Right ventricle myocardium superior (tissue), 1 donor: ENCODE measurements at regions not wholly inside any gene's neighbourhood (a gene's known extent, or its start where the extent isn't known, plus 50 kb on each side); places are given as distances from the start of the nearest gene placed in this dataset.

Source experiments
- ATAC-seq: fragments of 200-7000 bp; cut with Tn5 transposase; one replicate; pipeline ENCODE4 v1.9.1; 2020; ENCODE audit warnings: mild to moderate bottlenecking; ENCODE audit not compliant: poor library complexity
- DNase-seq: peaks from one replicate; pipeline ENCODE4 v3.0.0-alpha.2; 2020
- intact Hi-C: fragments of 100-400 bp; cut with DNase I; formaldehyde crosslinking; loops from one replicate; pipeline ENCODE4 v1.11.2; 2022
- donor health status: DM: no; HTN: yes; CAD: no; lungs with severe emphysema.

- peak; percentile 22 for DNase-seq
- intact Hi-C loops, result no loop called here
- no peak for ATAC-seq
Measured at GRCh38 chr14:104345621-104346462, 207.5 kb downstream of the KIF26A start.

GRCh38 chr14:104346608-104347007, 208.2 kb downstream of the KIF26A start:
- ATAC-seq (no peak), DNase-seq (no peak)
- intact Hi-C loops, result no loop called here

DNA sequence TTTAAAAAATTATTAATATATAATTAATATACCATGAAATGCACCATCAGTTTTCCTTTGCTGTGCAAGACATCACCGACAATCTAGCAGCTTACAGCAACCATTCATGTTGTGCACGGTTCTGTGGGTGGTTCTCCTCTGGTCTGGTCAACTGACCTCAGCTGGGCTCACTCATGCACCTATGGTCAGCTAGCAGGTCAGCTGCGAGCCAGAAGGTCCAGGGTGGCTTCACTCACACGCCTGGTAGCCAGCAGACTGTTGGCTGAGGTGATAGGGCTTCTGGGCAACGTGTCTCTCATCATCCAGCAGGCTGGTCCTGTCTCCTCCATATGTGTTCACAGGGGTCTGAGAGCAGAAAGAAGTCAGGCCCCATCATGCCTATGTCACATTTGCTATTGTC, 210.4 kb downstream of the KIF26A start:
- no peak for ATAC-seq
- no peak for DNase-seq
- intact Hi-C loops, result no loop called here

DNA sequence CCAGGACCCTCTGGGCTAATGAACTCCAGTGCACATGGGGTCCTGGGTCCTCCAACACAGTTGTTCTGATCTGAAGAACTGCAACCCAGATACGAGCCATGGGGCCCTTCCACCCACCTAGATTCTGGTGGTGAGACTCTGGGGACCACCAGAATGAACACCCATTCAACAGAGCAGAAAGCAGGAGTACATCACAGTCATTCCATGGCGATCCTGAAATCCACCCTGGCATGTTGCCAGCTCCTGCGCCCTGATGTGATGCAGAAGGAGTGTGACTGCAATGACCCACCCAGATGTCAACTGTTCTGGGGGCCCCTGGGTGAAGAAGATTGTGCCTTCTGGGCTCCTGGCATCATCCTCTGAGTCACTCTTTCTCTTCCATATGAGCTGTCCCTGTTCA, 211.6 kb downstream of the KIF26A start:
- ATAC-seq (no peak), DNase-seq (peak; percentile 28)
- intact Hi-C loops, result no loop called here

DNA sequence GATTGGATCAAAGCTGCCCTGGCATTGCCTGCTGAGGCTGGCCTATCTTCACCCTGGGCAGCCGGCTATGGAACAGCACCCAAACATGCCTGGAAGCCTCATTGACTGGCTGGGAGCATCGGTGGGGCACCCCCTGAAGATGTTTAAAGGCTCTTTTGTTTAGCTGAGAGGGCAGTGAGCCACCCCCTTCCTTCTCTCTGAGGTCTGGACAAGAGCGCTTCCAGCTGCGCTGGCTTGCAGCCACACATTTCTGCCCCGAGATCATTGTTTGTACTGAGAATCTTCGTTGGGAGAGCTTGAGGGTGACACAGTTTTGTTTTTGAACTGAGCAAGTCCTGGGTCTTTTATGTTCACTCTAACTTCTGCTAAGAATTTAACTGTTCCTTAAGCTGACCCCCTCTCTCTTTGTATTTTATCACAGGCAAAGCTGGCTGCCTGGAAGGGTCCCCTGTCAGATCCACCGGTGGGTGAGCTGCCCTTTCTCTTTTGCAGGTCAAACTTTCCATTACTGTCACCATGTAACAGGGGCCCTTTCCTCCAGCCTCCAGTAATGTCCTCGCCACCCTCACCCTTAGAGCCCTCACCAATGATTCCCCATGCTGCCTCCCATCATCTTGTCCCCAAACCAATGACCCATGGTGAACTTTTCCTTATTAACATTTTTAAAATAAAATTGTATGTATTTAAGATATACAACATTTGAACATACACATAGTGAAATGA, 212.2 kb downstream of the KIF26A start:
- intact Hi-C loops, result no loop called here
- no peak for ATAC-seq
- DNase-seq, result peak; percentile 40

DNA sequence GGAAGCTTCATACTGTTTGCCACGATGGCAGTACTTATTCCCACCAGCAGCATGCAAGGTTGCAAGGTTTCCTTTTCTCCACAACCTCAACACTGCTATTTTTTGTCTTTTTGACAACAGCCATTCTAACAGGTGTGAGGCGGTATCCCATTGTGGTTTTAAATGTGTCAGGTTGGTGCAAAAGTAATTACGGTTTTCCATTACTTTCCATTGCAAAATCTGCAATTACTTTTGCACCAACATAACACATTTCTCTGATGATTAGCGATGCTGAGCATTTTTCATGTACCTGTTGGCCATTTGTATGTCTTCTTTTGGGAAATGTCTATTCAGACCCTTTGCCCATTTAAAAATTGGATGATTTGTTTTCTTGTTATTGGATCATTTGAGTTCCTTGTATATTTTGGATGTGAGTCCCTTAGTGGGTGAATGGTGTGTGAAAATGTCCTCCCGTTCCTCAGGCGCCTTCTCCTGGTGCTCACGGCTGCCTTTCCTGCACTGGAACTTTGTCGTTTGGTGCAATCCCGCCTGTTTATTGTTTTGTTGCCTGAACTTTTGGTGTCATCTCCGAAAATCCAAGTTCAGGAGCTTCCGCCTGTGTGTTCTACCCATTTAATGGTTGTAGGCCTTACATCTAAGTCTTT, 213.6 kb downstream of the KIF26A start:
- no peak for DNase-seq
- intact Hi-C loops, result no loop called here
- no peak for ATAC-seq

DNA sequence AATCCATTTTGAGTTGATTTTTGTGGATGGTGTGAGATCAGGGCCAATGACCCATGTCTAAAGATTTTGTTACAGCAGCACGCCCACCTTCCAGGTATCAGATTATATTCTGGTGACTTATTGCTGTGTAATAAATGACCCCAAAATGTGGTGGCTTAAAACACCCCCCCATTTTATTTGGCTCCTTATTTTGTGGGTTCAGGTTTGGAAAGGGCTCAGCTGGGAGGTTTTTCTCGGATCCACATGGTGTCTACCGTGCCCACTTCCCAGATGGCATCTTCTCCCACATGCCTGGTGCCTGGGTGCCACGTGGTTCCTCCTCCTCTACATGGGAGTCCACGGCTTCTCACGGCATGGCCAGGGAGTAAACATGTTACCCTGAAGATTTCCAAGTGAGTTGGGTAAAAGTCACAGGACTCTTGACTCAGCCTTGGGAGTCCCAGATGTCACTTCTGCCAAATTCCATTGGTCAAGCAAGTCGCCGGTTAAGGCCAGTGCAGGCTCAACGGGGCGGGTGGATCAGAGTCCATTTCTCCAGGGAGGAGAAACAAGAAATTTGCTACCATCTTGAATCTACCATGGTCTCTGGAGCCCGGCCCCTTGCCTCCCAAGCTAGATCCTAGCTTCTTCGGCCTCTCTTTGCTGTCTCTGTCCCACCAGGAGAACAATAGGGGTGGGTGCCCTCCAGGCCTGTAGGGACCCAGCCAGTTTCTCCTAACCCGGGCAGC, 214.3 kb downstream of the KIF26A start:
- no peak for ATAC-seq
- intact Hi-C loops, result no loop called here

GRCh38 chr14:104353221-104353920, 215.0 kb downstream of the KIF26A start:
- intact Hi-C loops, result no loop called here
- DNase-seq (peak; percentile 12), ATAC-seq (no peak)

More for the DNA sequence above, 214.3 kb downstream of the KIF26A start:
- DNase-seq, result peak; percentile 22

DNA sequence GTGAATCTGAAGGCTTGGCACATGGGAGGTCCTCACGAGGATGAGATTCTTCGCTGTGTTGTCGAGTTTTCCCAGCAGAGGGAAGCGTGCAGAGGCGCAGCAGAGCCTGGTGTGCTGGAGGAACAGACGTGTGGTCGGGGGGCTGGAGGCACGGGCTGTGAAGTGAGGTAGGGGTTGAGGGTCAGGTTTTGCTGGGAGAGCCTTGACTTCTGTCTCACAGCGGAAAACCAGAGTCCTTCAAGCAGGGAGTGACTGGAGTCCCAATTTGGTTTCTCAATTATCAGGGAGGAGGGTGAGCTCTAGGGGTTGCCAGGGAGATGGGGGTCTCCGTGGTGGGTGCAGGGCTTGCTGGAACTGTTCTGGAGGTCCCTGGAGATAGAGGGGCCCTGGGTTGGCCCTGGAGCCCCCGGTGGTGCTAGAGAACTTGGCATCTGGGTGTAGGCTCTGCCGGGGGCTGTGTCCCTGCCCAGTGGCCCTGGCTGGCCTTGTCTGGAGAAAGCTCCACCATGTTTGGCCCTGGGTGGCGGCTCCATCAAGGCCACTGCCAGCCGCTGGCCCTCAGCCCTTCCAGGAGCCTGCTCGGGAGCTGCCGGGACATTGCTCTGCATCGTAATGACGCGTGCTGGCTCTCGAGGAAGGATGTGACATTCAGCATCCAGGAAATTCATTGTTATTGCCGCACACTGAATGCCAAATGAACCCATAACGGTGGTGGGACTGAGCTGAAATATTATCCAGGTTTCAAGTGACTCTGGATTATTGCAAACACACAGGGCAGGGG, 215.7 kb downstream of the KIF26A start:
- DNase-seq, result peak; percentile 47
- ATAC-seq, result no peak
- intact Hi-C loops, result no loop called here

- intact Hi-C loops, result no loop called here
- DNase-seq (peak; percentile 22), ATAC-seq (no peak)
Measured at GRCh38 chr14:104355101-104356019, 217.0 kb downstream of the KIF26A start.

- ATAC-seq (no peak), DNase-seq (peak; percentile 14)
- intact Hi-C loops, result no loop called here
Measured at GRCh38 chr14:104356020-104356737, 217.8 kb downstream of the KIF26A start.

DNA sequence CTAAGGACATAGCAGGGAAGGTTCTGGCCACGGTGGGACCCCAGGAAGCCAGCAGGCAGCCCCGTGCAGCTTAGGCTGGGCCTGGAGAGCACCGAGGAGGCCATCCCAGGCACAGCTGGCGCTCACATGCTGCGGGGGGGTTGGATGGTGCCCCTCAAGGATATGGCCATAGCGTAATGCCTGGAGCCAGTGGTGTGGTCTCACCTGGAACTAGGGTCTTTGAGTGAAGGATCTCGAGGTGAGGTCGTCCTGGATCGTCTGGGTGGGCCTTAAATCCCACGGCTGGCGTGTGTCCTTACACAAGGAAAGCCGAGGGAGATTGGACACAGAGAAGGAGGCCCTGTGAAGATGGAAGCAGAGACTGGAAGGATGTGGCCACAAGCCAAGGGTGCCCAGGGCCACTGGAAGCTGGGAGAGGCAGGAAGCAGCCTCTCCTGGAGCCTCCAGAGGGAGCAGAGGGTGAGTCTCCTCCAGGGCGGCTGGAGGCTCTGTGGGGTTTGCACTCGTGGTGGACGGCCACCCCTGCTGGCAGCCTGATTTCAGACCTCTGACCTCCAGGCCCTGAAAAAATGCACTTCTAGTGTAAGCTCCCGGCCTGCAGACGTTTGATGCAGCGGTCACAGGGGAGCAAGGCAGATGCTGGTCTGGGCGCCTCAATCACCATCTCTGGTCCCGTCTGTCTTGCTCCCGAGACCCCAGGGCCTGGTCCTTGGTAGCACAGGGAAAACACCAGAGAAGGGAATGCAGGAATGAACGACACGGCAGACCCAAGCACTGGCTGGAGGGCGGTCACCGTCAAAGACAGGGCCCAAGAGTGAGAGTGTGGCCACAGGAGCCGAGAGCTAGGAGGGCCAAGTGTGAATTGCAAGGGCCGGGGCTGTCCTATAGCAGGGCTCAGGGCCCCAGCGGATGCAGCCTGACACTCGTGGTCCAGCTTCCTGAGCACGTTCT, 218.6 kb downstream of the KIF26A start:
- ATAC-seq, result no peak
- peak; percentile 22 for DNase-seq
- intact Hi-C loops, result no loop called here

GRCh38 chr14:104357689-104358527, 219.5 kb downstream of the KIF26A start:
- DNase-seq (peak; percentile 20), ATAC-seq (no peak)
- intact Hi-C loops, result no loop called here
